PC-3 (cell line): ENCODE measurements at regions not wholly inside any gene's neighbourhood (a gene's known extent, or its start where the extent isn't known, plus 50 kb on each side); places are given as distances from the start of the nearest gene placed in this dataset.

Experiments used
- ATAC-seq: fragments of 200-7000 bp; cut with Tn5 transposase; 2 replicates; pipeline ENCODE4 v1.9.1; 2020; ENCODE audit warnings: mild to moderate bottlenecking, moderate library complexity
- BruUV-seq: library from RNA; stranded (reverse); fragments of 400-500 nt; replicated peaks from 2 replicates; lab custom pipeline; 2021; lab: Mats Ljungman, UMichigan
- CTCF ChIA-PET: fragments of 300-600 bp; sonication (Branson Sonifier 250); formaldehyde crosslinking; loops from one replicate; lab custom pipeline; 2022; ENCODE audit warnings: antibody characterized with exemption; lab: Charles Lee
- POLR2A ChIA-PET: fragments of 300-600 bp; sonication (Branson Sonifier 250); formaldehyde crosslinking; loops from one replicate; lab custom pipeline; 2022; ENCODE audit warnings: antibody characterized with exemption; ENCODE audit not compliant: unreplicated experiment; lab: Charles Lee
- DNase-seq: peaks from one replicate; pipeline ENCODE4 v3.0.0-alpha.2; 2015
- H2AFZ ChIP-seq: fragments of 300-600 bp; sonication (generic); 2 replicates; pipeline ENCODE4 v1.6.0; 2016; ENCODE audit warnings: antibody characterized with exemption, low read length
- H3F3A ChIP-seq: fragments of 300-600 bp; sonication (generic); one replicate; pipeline ENCODE4 v1.6.0; 2017; ENCODE audit warnings: antibody characterized with exemption, low read length, control low read depth, mild to moderate bottlenecking; ENCODE audit not compliant: unreplicated experiment
- H3K27ac ChIP-seq: fragments of 300-600 bp; sonication (generic); 2 replicates; pipeline ENCODE4 v1.5.1; 2016; ENCODE audit warnings: mild to moderate bottlenecking, low read length
- H3K27me3 ChIP-seq: fragments of 300-600 bp; sonication (generic); 2 replicates; pipeline ENCODE4 v1.6.1; 2016; ENCODE audit warnings: low read length, mixed read lengths
- H3K36me3 ChIP-seq: fragments of 300-600 bp; sonication (generic); 2 replicates; pipeline ENCODE4 v1.6.1; 2016; ENCODE audit warnings: low read depth, mixed run types, low read length, mixed read lengths
- H3K4me1 ChIP-seq: fragments of 300-600 bp; sonication (generic); 2 replicates; pipeline ENCODE4 v1.5.1; 2016; ENCODE audit warnings: low read length; ENCODE audit not compliant: insufficient read depth
- H3K4me2 ChIP-seq: fragments of 300-600 bp; sonication (generic); 2 replicates; pipeline ENCODE4 v1.6.0; 2016; ENCODE audit warnings: low read length
- H3K4me3 ChIP-seq: fragments of 300-600 bp; sonication (generic); 2 replicates; pipeline ENCODE4 v1.5.1; 2016; ENCODE audit warnings: mild to moderate bottlenecking, low read length, mixed read lengths
- H3K79me2 ChIP-seq: fragments of 300-600 bp; sonication (generic); 2 replicates; pipeline ENCODE4 v1.6.1; 2017; ENCODE audit warnings: low read length, mixed read lengths
- H3K9ac ChIP-seq: fragments of 300-600 bp; sonication (generic); 2 replicates; pipeline ENCODE4 v1.6.0; 2016; ENCODE audit warnings: mild to moderate bottlenecking, low read length
- H3K9me2 ChIP-seq: fragments of 300-600 bp; sonication (generic); replicated peaks from 2 replicates; pipeline ENCODE4 v1.6.1; 2016; ENCODE audit warnings: mixed run types, low read length, mixed read lengths
- H3K9me3 ChIP-seq: fragments of 300-600 bp; sonication (generic); 2 replicates; pipeline ENCODE4 v1.6.1; 2016; ENCODE audit warnings: low read length, mixed read lengths
- H4K20me1 ChIP-seq: fragments of 300-600 bp; sonication (generic); 2 replicates; pipeline ENCODE4 v1.6.1; 2016; ENCODE audit warnings: low read length, mixed read lengths
- CTCF ChIP-seq: fragments of 300-600 bp; sonication (generic); conservative IDR thresholded peaks from 2 replicates; pipeline ENCODE4 v1.5.1; 2017; ENCODE audit warnings: antibody characterized with exemption, low read depth, mild to moderate bottlenecking, low read length
- EZH2 ChIP-seq: fragments of 300-600 bp; sonication (generic); IDR thresholded peaks from one replicate; pipeline ENCODE4 v1.6.1; 2017; ENCODE audit warnings: antibody characterized with exemption, mild to moderate bottlenecking, low read length; ENCODE audit not compliant: unreplicated experiment
- EZH2phosphoT487 ChIP-seq: fragments of 300-600 bp; sonication (generic); IDR thresholded peaks from 2 replicates; pipeline ENCODE4 v1.6.1; 2018; ENCODE audit warnings: mild to moderate bottlenecking, antibody characterized with exemption, low read length, borderline replicate concordance
- intact Hi-C: fragments of 100-400 bp; cut with micrococcal nuclease; formaldehyde crosslinking; loops from 2 replicates; pipeline ENCODE4 v1.9.0; 2023

- Histone ChIP-seq H3K36me3 (no peaks in the 10 kb centered on the region), H2AFZ (no peak overlapping the region), H3K4me3 (no peak overlapping the region), H3K79me2 (no peaks in the 10 kb centered on the region), H3K4me1 (no peaks in the 10 kb centered on the region), H3F3A (no peaks in the 10 kb centered on the region), H4K20me1 (no peaks in the 10 kb centered on the region), H3K4me2 (no peak overlapping the region), H3K9ac (no peak overlapping the region), H3K9me3 (0 out of 2 replicates have a peak, but pooled peaks cover 6% of the 10 kb centered on the region), H3K9me2 (no peaks in the 10 kb centered on the region), H3K27me3 (no peaks in the 10 kb centered on the region), H3K27ac (no peak overlapping the region)
- POLR2A ChIA-PET, result no interaction called here
- BruUV-seq, result no TSS peak
- DNase-seq (no peak), ATAC-seq (no peak)
- intact Hi-C loops, result no loop called here
- CTCF ChIA-PET, result no interaction called here
- TF ChIP-seq EZH2phosphoT487, result no peak
- TF ChIP-seq EZH2, result no peak
- TF ChIP-seq CTCF, result no peak
These were observed 729.3 kb upstream of the KIF2B start for GRCh38 chr17:53093391-53093790.

- Histone ChIP-seq H3K79me2 (no peaks in the 10 kb centered on the region), H3K36me3 (no peaks in the 10 kb centered on the region), H3K9me3 (peaks cover 12% of the 10 kb centered on the region; the same call in 1 of the 2 replicates), H3K4me2 (no peak overlapping the region), H4K20me1 (no peaks in the 10 kb centered on the region), H3K27me3 (no peaks in the 10 kb centered on the region), H3K9ac (no peak overlapping the region), H3F3A (no peaks in the 10 kb centered on the region), H3K4me3 (no peak overlapping the region), H2AFZ (no peak overlapping the region), H3K9me2 (no peaks in the 10 kb centered on the region), H3K4me1 (no peaks in the 10 kb centered on the region), H3K27ac (no peak overlapping the region)
- no peak for DNase-seq
- ChIA-PET POLR2A (no interaction called here), CTCF (no interaction called here)
- no TSS peak for BruUV-seq
- no peak for ATAC-seq
- TF ChIP-seq EZH2, result no peak
- no peak for TF ChIP-seq CTCF
- no peak for TF ChIP-seq EZH2phosphoT487
- intact Hi-C loops, result no loop called here
These were observed 730.7 kb upstream of the KIF2B start for GRCh38 chr17:53092072-53092471.

- H3K36me3 ChIP-seq, result no peaks in the 10 kb centered on the region
- no TSS peak for BruUV-seq
- no peaks in the 10 kb centered on the region for H4K20me1 ChIP-seq
- no peaks in the 10 kb centered on the region for H3K9me2 ChIP-seq
- DNase-seq, result no peak
- POLR2A ChIA-PET, result no interaction called here
- peaks cover 21% of the 10 kb centered on the region for H3K9me3 ChIP-seq
- H3F3A ChIP-seq, result no peaks in the 10 kb centered on the region
- H3K79me2 ChIP-seq, result no peaks in the 10 kb centered on the region
- no peak overlapping the region for H3K4me3 ChIP-seq
- no peak for ATAC-seq
- intact Hi-C loops, result no loop called here
- no peak overlapping the region for H3K27ac ChIP-seq
- H3K9ac ChIP-seq, result no peak overlapping the region
- no peaks in the 10 kb centered on the region for H3K27me3 ChIP-seq
- CTCF ChIA-PET, result no interaction called here
- no peaks in the 10 kb centered on the region for H3K4me1 ChIP-seq
- H3K4me2 ChIP-seq, result no peak overlapping the region
- TF ChIP-seq EZH2 (no peak), EZH2phosphoT487 (no peak), CTCF (no peak)
- no peak overlapping the region for H2AFZ ChIP-seq
These were observed 732.0 kb upstream of the KIF2B start for GRCh38 chr17:53090770-53091169.
